ENCODE measurements at regions not wholly inside any gene's neighbourhood (a gene's known extent, or its start where the extent isn't known, plus 50 kb on each side); places are given as distances from the start of the nearest gene placed in this dataset.
"Not testable (repeated sequence)": the region's sequence is repeated elsewhere in the genome, so short reads cannot be mapped to it uniquely, and the experiment has no call there.

DNA sequence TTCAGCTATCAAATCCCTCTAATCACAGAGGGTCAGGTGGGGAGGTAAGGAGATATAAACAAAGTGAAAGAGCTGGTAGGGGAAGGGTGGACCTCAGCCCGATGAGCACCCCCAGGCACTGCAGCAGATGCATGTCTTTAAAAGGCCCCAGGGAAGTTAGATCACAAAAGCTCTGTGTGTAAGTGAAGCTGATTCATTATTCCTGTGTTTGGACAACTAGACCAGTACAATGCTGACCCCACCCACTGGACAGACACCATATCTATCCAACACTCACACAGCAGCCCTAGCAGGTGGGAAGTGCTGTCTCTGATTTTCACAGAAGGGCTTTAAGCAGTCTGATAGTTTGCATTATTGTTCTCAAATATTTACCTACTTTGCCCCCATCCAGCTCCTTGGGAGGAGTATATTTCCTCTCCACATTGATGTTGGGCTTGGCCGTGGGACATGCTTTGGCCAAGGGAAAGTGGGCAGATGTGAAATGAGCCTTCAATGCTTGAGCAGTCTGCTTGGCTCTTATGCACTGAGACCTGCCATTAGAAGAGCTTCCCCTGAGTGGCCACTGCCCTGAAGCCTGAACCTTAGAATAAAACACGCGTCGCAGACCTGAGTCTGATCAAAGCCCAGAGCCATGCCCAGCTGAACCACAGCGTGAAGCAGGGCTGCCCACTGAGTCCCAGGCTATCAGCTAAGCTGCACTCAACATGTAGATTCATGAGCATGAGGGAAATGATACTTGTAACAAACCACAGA is 111.4 kb downstream of the COPS8 start:
- no peak for DNase-seq

DNA sequence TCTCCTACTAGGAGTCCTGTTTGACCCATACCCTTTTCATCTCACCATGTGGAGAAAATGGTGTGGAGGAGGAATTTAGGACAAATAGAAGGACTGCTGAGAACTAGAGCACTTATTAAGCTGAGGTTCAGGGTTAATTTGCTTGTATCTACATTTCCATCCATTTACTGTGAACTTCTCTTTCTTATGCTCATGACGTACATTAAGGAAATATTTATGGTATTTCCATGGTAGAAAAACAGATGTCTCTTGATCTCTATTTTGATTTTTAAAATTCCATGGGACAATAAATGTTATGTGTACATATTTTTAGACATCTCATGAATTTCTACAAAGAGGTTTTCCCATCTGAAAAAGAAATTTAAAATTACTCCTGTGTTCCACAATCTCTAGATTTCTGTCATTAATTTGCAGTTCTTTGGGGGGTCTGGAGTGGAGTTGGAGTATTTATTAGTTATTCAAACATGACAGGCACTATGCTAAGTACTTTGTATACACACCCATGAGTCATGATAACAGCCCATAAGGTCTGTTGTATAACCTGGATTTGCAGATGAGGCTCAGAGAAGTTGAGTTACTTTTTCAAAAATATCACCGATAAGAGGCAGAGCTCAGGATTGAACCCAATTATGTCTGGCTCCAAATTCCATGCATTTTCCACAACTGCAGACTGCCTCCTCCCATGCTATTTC is 112.6 kb downstream of the COPS8 start:
- DNase-seq = no peak

DNA sequence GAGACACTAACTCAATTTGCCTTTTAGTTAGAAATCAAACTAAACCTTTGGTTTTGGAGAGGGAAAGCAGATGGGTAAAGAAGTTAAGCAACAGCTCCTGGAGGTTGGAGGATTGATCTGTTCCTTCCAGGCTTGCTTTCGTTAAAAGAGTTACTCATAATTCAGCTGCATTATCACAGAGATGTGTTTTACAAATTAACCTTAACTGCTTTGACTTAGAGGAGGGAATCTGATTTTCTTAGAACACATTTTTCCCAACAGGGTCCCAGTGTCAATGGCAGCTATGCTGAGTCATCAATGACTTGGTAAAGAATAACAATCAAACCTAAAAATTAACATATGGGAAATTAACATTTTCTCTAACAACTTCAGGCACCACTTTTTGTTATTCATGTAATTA is 113.4 kb downstream of the COPS8 start:
- DNase-seq = no peak

DNA sequence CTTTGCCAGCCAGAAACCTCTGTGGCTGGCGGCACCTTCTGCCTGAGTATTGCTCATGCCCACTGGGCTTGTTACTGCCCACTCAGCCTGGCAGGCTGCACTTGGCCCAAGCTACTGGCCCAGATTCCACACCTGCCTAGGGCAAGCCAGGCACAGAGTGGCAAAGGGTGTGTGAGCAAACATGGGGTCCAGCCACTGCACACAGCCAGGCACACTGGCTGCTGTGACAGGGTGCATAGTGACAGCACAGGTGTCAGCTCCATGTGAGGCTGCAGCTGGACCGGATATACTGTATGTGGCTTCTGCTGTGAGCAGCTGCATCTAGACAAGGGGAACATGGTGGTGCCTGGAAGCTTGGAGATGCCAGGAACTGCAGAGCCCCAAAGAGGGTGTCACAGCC is 113.9 kb downstream of the COPS8 start:
- DNase-seq = no peak

DNA sequence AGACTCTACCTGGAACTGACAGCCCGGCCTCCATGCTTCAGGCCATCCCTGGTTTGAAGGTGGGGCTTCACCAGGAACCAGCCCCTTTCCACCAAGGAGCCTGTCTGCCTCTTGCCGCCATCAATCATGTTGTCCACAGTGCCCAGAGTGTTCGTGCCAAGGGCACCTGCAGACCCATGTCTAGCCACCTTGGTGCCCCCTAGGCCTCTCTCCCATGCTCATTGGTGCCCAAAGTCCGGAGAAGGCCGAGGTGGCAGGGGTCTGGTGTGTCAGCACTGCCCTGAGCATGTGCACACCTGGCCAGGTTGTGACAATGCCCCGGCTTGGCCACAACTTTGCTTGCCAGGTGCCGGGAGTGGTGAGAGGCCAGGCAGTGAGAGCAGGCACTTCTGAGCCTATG is 114.8 kb downstream of the COPS8 start:
- no peak for DNase-seq

DNA sequence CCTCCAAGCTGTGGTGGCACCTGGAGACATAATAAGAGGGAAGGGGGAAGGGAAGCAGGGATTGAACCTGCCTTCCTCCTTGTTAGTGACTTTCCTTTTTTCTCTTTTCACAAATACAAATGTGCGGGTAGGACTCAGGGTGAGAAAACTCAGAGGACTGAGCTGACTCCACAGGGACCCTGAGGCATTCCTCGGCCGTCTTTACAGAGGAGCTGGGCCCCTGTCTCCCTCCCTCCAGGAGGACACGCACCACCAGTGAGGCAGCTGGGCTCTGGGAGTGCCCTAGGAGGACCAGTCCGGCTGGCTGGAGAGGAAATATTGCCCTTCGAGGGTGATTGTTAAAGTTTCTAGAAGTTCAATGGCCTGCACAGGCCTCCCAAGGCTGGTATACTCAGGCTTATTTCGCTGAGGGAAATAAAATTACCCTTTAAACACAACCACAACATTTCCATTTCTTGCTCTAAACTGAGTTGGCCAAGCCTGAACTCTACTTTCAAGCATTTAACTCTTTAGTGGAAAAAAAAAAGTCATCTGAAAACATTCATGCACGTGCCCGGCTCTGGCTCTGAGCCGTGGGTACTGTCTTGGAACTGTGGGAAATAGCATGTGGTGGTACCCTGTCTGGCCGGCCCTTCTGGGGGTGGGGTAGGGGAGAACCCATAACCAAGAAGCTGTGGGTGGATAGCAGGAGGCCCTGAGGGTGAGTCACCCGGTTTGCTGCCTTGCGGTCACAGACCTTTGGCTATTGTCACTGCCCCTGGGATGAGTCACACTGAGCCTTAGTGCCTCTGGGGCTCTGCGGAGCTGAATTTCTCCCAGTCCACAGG is 116.0 kb downstream of the COPS8 start:
- no peak for DNase-seq

DNA sequence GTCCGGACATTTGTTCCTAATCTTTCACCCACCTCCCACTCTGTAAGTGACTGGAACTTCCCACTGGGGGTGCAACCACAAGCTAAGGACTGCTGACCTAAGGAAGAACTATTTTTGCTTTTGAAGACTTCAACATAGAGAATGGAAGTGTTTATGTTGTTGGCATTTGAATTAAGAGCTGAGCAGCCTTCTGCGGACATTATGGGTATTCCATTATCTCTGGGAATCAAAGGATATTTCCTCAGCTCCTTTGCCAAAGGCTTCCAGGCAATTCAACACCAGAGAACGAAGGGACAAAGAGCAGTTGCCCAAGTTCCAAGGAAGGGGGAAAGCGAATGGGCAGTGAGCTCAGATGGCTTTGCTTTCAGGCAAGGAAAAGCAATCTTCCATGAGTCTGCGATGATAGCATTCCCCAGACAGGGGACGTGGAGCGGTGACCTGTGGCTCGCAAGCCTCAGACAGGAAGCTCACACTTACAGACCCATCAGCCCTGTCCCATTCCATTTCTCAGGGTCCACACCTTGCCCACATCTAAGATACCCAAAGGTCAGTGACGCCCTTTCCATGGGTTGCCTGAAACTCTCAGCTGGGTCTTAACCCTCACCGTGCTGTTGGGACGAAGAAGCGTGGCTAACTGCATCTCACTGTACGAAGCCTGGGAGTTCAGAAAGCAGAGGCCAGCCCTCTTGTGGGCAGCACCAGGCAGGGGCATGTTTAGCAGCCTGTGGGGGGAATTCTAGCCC is 116.8 kb downstream of the COPS8 start:
- no peak for DNase-seq

DNA sequence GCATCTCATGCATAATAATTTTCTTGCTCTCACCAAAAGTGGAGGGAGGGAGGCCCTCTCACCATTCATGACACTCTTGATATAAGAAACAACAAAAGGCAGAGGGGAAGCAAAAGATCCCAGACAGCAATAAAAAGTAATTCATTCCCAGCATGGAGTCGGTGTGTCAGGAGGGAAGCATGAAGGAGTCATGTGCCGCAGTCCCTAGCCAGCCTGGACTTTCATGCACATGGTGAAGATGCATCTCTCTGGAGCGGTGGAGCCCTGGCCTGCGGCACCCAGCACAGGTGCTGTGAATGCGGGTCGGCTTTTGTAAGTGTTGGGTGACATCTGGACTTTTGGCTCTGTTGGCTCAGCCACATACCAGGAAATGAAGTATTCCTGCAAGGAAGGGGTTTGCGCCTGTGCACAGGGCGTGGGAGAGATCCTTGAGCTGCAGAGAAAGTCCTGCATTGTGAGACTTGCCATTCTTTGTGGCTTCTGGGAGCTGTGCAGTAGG is 119.4 kb downstream of the COPS8 start:
- DNase-seq = no peak

DNA sequence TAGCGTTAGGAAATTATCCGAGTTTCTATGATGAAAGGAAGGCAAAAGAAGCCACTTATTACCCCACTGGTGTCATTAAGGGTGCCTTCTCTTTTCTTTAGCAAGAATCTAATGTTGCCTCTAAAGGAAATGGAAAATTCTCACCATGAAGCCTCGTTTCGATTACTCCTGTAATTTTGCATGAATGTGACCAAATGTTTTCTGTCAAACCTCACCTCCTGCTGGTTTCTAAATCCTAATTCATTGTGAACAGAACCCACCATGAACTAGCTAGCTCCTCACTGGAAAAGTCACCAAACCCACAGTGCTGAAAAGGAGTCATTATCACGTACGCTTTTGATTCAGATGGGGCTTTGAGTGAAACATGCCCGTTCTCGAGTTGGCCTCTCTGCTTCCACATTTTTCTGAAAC is 119.9 kb downstream of the COPS8 start:
- DNase-seq = no peak

DNA sequence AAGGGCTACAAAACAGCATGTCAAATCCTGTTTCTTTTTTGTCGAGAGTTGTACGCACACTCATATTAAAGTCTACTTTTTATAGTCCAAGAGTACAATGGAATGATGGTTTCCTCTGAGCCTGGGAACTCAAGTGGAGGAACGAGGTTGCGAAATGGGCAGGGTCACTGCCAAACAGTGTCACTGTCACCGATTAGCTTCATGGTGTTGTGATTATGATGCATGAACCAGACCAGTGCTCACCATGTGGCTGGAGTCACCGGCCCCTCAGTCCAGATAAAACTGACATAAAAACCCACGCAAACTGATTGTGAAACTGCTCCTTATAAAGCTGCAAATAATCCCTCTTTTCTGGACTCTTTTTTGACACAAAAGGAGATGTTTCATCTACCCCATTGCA is 122.0 kb downstream of the COPS8 start:
- no peak for DNase-seq

DNA sequence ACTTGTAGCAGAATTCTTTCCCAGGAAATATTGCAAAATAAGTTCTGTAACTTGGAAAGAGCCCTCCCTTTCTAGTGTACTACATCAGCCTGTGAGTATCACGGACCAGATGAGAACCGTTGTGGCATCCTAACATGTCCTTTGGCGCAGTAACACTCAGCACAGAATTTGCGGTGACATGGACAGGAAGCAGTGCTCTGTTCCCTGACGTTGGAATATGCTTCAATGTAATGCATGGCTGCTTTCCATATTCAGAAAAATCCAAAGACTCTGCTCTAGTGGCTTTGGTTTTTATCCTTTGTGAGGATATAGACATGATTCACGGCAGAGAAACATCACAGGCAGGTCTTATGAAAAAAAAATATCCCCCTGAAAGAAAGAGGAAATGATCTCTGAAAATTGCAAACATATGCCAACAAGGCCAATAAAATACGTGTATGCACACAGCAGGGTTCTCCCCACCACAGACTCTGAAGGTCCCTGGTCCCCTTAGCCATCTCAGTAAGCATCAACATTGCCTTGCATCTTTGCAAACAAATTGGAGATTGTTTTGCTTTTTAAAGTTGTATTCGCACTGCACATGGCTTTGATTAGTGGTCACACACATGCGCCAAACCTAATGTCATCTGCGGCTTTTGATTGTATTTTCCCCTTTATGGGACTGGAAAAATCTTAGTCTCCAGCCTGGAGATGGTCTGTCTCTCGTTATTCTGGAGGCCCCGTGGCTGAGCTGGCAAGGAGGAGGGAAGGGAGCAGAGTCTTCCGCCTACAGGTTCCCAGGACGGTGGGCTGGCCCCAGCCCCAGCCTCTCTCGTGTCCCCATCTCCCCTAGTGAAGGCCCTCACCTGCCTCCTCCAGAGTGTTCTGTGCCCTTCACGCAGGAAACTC is 122.9 kb downstream of the COPS8 start:
- no peak for DNase-seq

DNA sequence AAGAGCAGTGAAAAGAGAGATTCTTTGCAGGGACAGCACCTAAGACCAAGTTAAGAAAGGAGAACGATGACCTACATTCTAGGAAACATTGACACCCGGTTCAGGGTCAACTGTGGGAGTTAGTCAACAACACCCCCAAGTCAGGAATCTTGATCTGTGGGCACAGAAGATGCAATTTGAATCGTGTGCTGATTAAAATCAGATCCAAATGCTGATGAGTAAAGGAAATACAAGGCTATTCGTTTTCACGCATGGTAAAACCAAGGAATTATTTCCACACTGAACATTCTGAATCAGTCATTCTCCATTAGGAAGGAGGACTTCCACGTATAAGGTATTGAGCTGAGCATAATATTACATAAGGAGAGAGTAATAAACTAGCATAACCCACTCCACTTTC is 124.2 kb downstream of the COPS8 start:
- no peak for DNase-seq

DNA sequence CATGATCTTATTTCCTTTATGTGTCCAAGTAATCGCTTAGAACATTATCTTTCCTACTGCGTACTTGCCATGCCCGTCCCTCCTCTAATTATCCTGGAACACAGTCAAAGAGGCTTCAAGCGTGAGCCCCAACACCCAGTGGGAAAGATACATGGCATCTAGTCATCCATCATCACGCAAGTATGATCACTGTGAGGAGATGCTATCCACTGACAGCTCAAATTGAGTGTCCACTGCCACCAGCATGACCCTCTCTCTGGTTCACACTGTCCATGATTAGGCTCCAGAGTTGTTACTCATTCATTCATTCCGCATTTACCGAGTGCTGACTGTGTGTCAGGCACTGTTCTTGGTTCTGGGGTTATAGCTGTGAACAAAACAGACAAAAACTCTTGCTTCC is 124.6 kb downstream of the COPS8 start:
- no peak for DNase-seq

DNA sequence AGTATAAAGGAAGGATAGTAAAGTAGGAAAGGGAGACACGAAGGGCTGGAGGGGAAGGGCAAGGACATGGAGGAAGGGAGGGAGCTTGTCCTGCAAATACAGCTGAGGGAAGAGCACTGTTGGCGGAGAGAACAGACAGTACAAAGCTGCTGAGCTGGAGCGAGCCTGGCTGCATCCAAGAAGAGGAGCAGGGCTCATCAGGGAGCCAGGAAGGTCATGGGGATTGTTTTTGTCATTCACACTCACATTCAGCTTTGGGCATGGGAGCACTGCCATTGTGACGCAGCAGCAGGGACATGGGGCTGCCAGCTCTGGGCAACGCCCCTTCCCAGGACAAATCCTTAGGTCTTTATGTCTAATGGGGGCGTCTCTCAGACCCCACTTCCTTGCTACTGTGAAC is 125.1 kb downstream of the COPS8 start:
- DNase-seq = no peak

DNA sequence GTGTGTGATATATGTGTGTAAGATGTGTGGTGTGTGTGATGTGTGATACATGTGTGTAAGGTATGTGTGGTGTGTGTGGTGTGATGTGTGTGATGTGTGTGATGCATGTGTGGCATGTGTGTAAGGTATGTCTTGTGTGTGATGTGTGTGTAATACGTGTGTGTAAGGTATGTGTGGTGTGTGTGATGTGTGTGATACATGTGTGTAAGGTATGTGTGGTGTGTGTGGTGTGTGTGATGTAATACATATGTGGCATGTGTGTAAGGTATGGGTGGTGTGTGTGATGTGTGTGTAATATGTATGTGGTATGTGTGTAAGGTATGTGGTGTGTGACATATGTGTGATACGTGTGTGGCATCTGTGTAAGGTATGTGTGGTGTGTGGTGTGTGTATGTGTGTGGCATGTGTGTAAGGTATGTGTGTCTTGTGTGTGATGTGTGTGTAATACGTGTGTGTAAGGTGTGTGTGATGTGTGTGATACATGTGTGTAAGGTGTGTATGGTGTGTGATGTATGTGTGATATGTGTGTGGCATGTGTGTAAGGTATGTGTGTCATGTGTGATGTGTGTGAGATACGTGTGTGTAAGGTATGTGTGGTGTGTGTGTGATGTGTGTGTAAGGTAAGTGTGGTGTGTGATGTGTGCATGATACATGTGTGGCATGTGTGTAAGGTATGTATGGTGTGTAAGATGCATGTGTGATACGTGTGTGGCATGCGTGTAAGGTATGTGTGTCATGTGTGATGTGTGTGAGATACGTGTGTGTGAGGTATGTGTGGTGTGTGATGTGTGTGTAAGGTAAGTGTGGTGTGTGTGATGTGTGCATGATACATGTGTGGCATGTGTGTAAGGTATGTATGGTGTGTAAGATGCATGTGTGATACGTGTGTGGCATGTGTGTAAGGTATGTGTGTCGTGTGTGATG is 126.9 kb downstream of the COPS8 start:
- DNase-seq = not testable (repeated sequence)

DNA sequence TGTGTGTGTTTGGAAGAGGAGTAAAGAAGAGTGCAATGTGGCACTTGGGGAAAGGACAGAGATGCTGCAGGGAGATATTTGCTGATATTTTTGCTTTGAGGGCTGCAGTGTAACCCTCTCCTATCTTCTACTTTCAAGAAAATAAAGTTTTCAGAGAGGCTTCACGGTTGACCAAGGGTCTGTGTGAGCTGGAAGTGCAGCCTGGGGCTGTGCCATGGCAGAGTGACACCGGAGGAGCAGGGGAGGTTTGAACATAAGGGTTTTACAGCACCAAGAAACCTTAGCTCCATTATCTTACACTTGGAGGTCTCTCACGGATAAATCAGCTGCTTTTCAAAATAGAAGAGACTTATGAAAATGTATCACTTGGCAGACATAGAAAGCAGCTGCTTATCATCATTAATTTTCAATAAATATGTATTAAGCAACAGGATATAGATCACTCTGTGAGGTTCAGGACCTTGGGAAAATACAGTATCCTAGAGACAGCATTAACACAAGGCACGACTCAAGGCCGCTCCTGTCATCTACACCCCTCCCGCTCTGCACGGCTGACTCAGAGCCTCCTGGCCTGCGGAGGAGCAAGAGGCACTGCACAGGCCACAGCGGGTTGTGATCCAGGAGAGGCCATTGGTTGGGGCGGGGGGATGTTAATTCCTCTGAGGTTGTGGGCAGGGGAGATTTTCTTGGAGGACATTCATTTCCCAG is 127.8 kb downstream of the COPS8 start:
- DNase-seq = no peak

DNA sequence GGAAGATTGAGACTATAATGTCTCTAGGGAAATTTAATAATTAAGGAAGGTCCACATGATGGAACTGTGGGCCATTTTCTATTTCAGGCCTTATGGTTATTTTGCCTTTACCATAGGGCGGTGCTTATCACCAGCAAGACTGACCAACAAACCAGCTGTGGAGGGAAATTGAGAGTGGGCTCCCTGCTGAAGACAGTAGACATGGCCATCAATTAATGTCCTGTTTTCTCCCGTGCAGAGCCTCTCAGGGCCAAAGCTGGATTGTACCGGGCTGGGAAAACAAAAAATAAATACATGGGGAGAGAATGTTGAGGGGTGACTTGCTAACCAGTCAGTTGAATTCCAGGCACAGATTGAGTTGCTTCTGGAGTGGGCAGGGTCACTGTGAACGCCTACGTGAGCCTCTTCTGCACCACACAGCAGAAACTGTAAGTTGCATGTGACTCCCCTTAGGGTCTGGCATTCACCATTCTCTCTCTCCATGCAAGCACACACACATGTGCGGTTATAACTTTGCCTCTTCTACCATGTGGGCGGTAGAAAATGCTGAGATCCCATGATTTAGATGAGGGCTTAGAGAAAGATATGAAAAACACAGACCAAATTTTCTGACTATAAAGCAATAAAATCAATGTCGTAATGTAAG is 128.5 kb downstream of the COPS8 start:
- DNase-seq = no peak

DNA sequence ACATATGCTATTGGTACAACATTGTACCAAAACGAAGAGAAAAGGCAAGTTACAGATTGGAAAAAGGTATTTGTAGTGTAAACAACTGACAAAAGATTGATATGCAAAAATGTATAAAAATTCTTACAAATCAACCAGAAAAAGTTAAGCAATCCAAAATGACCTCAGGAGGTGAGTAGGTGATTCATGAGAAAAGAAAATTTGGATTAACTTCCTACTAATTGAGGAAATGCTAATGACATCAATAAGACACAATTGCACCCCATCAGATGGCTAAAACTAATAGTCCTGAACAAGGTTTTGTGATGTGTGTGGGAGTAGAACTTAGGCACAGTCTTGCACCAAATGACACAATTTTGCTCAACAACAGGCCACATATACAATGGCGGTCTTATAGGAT is 129.3 kb downstream of the COPS8 start:
- no peak for DNase-seq

DNA sequence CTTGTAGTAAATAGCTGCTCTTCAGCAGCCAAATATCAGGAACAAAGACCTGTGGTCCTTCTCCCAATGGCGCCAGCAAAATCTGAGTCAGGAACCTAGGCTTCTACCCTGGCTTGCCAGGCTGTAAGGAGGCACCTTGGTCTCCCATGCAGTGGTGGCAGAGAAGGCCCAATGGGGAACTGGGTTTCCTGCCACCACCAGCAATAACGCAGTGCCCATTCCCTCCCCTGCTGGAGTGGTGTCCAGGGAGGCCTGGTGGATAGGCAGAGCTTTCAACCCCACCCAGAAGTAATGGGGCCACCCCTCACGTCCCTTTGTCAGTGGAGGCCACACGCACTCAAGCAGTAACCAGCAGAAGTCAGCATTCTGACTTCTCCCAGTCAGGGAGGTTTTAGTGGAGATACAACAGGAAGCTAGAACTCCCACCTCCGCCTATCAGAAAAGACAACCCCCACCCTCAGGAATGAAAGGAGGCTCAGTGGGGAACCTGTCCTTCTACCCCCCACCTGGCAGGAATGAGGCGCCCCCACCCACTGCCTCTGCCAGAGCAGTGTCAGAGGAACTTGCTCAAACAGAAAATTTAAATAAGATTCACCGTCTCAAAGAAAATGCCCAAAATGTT is 132.4 kb downstream of the COPS8 start:
- DNase-seq = no peak

All from NCI-H526 treated with DMSO at 0.1 percent for 48 hours (cell line).